HUDEP-2 (cell line): ENCODE measurements at regions not wholly inside any gene's neighbourhood (a gene's known extent, or its start where the extent isn't known, plus 50 kb on each side); places are given as distances from the start of the nearest gene placed in this dataset.
"Not testable (repeated sequence)": the region's sequence is repeated elsewhere in the genome, so short reads cannot be mapped to it uniquely, and the experiment has no call there.

ENCODE experiments used
- DNase-seq, 76 experiments: peaks; one replicate each; lab custom pipeline; 2025; ENCODE audit not compliant: unreplicated experiment in 76 of 76; lab: John Stamatoyannopoulos, UW

- no peak for DNase-seq
These were observed 1378.6 kb upstream of the DEFB115 start for GRCh38 chr20:29878777-29879442.

GRCh38 chr20:29881107-29881506, 1376.4 kb upstream of the DEFB115 start:
- DNase-seq: not testable (repeated sequence)

- not testable (repeated sequence) for DNase-seq
These were observed 1373.8 kb upstream of the DEFB115 start for GRCh38 chr20:29883514-29884219.

- peak in 7 of 76 experiments; percentile 22 to 63 (median 43) for DNase-seq
These were observed 1373.1 kb upstream of the DEFB115 start for GRCh38 chr20:29884322-29884721.

GRCh38 chr20:29885282-29886185, 1371.9 kb upstream of the DEFB115 start:
- DNase-seq: not testable (repeated sequence)

GRCh38 chr20:29891555-29891954, 1365.9 kb upstream of the DEFB115 start:
- not testable (repeated sequence) for DNase-seq
